ENCODE measurements at regions not wholly inside any gene's neighbourhood (a gene's known extent, or its start where the extent isn't known, plus 50 kb on each side); places are given as distances from the start of the nearest gene placed in this dataset.
"Not testable (repeated sequence)": the region's sequence is repeated elsewhere in the genome, so short reads cannot be mapped to it uniquely, and the experiment has no call there.

GRCh38 chr2:64866797-64867196, 122.4 kb upstream of the SLC1A4 start:
- DNase-seq (ENCODE audit: low read depth in 4 of 4, low spot score in 3 of 4), result no peak

- no peak for DNase-seq (ENCODE audit: low read depth in 4 of 4, low spot score in 3 of 4)
Observed at GRCh38 chr2:64867253-64867996, 121.8 kb upstream of the SLC1A4 start.

GRCh38 chr2:64869126-64869525, 120.1 kb upstream of the SLC1A4 start:
- DNase-seq (ENCODE audit: low read depth in 4 of 4, low spot score in 3 of 4), result no peak

- no peak for DNase-seq (ENCODE audit: low read depth in 4 of 4, low spot score in 3 of 4)
Observed at GRCh38 chr2:64873472-64873924, 115.7 kb upstream of the SLC1A4 start.

GRCh38 chr2:64874593-64874992, 114.6 kb upstream of the SLC1A4 start:
- DNase-seq (ENCODE audit: low read depth in 4 of 4, low spot score in 3 of 4), result no peak

- DNase-seq (ENCODE audit: low read depth in 4 of 4, low spot score in 3 of 4), result no peak
Observed at GRCh38 chr2:64875368-64875767, 113.8 kb upstream of the SLC1A4 start.

- DNase-seq (ENCODE audit: low read depth in 4 of 4, low spot score in 3 of 4), result no peak
Observed at GRCh38 chr2:64876137-64876647, 113.0 kb upstream of the SLC1A4 start.

GRCh38 chr2:64879745-64880144, 109.5 kb upstream of the SLC1A4 start:
- DNase-seq (ENCODE audit: low read depth in 4 of 4, low spot score in 3 of 4), result no peak

GRCh38 chr2:64880193-64880951, 108.8 kb upstream of the SLC1A4 start:
- DNase-seq (ENCODE audit: low read depth in 4 of 4, low spot score in 3 of 4), result no peak

GRCh38 chr2:64881037-64881492, 108.1 kb upstream of the SLC1A4 start:
- no peak for DNase-seq (ENCODE audit: low read depth in 4 of 4, low spot score in 3 of 4)

GRCh38 chr2:64887565-64887964, 101.6 kb upstream of the SLC1A4 start:
- DNase-seq (ENCODE audit: low read depth in 4 of 4, low spot score in 3 of 4), result no peak

GRCh38 chr2:64888591-64889309, 100.4 kb upstream of the SLC1A4 start:
- no peak for DNase-seq (ENCODE audit: low read depth in 4 of 4, low spot score in 3 of 4)

GRCh38 chr2:64889803-64890202, 99.4 kb upstream of the SLC1A4 start:
- DNase-seq (ENCODE audit: low read depth in 4 of 4, low spot score in 3 of 4), result no peak

GRCh38 chr2:64896572-64896971, 92.6 kb upstream of the SLC1A4 start:
- not testable (repeated sequence) for DNase-seq (ENCODE audit: low read depth in 4 of 4, low spot score in 3 of 4)

- no peak for DNase-seq (ENCODE audit: low read depth in 4 of 4, low spot score in 3 of 4)
Observed at GRCh38 chr2:64899081-64899865, 89.9 kb upstream of the SLC1A4 start.

GRCh38 chr2:64899876-64900275, 89.3 kb upstream of the SLC1A4 start:
- DNase-seq (ENCODE audit: low read depth in 4 of 4, low spot score in 3 of 4), result not testable (repeated sequence)

GRCh38 chr2:64904413-64905329, 84.5 kb upstream of the SLC1A4 start:
- DNase-seq (ENCODE audit: low read depth in 4 of 4, low spot score in 3 of 4), result no peak

- DNase-seq (ENCODE audit: low read depth in 4 of 4, low spot score in 3 of 4), result no peak
Observed at GRCh38 chr2:64905338-64906024, 83.7 kb upstream of the SLC1A4 start.

Measured in right renal pelvis (tissue), 4 donors.